NOMO-1 treated with dmso at 0.1 percent for 144 hours (cell line): ENCODE measurements at regions not wholly inside any gene's neighbourhood (a gene's known extent, or its start where the extent isn't known, plus 50 kb on each side); places are given as distances from the start of the nearest gene placed in this dataset.
"Not testable (repeated sequence)": the region's sequence is repeated elsewhere in the genome, so short reads cannot be mapped to it uniquely, and the experiment has no call there.

Experiments
- DNase-seq: peaks from one replicate; lab custom pipeline; 2025; ENCODE audit not compliant: unreplicated experiment; lab: John Stamatoyannopoulos, UW

GRCh38 chr9:42568942-42569556 lies 385.6 kb downstream of the SPATA31A6 start:
- DNase-seq: not testable (repeated sequence)

DNA sequence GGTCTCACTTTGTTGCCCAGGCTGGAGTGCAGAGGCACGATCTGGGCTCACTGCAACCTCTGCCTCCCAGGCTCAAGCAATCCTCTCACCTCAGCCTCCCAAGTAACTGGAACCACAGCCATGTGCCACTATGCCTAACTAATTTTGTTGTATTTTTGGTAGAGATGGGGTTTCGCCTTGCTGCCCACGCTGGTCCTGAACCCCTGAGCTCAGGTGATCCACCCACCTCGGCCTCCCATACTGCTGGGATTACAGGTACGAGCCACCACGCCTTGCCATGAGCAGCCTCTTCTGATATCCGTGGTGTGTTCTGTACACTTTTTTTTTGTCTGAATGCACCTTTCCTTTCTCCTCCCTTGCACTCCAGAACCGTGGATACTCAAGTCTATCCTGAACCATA lies 394.4 kb downstream of the SPATA31A6 start:
- DNase-seq: not testable (repeated sequence)
